ENCODE measurements at regions not wholly inside any gene's neighbourhood (a gene's known extent, or its start where the extent isn't known, plus 50 kb on each side); places are given as distances from the start of the nearest gene placed in this dataset.

DNA sequence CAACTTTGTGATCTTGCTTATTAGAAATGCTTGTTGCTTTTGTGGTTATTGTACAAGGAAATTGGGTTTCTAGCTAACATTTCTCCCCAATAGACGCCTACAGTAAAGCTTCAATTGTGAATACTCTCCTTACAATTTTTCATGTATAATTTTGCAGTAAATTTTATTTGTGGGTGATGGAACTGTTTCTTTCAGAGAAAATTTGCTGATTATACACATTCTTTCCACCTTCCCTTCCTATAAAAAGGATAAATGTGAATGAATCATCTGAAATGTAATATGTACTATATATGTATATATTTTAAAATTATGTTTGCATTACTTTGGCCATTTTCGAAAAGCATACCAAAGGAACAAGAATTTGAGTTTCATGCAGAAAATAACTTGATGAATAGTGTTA is 162.7 kb upstream of the CRBN start:
- Histone ChIP-seq H3K27me3 (ENCODE audit: insufficient read depth, low read depth) (no peaks in the 10 kb centered on the region), H3K27ac (no peak overlapping the region), H2AFZ (no peak overlapping the region), H4K20me1 (ENCODE audit: insufficient read depth) (no peaks in the 10 kb centered on the region), H3F3A (ENCODE audit: insufficient read depth, low read depth) (no peaks in the 10 kb centered on the region), H3K9me2 (ENCODE audit: insufficient read depth) (no peaks in the 10 kb centered on the region), H3K4me3 (no peak overlapping the region), H3K4me1 (replicated peaks; ENCODE audit: insufficient read depth) (no peaks in the 10 kb centered on the region), H3K79me2 (ENCODE audit: low read depth) (no peaks in the 10 kb centered on the region), H3K4me2 (no peak overlapping the region), H3K36me3 (ENCODE audit: low read depth) (no peaks in the 10 kb centered on the region), H3K9me3 (ENCODE audit: insufficient read depth, low read depth) (no peaks in the 10 kb centered on the region)
- ChIA-PET POLR2A (ENCODE audit: unreplicated experiment) (no interaction called here), CTCF (no interaction called here)
- no peak for TF ChIP-seq EZH2 (IDR thresholded peaks at IDR 0.05; ENCODE audit: low read depth)
- TF ChIP-seq, protein P1, sequence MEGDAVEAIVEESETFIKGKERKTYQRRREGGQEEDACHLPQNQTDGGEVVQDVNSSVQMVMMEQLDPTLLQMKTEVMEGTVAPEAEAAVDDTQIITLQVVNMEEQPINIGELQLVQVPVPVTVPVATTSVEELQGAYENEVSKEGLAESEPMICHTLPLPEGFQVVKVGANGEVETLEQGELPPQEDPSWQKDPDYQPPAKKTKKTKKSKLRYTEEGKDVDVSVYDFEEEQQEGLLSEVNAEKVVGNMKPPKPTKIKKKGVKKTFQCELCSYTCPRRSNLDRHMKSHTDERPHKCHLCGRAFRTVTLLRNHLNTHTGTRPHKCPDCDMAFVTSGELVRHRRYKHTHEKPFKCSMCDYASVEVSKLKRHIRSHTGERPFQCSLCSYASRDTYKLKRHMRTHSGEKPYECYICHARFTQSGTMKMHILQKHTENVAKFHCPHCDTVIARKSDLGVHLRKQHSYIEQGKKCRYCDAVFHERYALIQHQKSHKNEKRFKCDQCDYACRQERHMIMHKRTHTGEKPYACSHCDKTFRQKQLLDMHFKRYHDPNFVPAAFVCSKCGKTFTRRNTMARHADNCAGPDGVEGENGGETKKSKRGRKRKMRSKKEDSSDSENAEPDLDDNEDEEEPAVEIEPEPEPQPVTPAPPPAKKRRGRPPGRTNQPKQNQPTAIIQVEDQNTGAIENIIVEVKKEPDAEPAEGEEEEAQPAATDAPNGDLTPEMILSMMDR (conservative IDR thresholded peaks at IDR 0.05), result no peak
- DNase-seq, result no peak
- no TSS peak for BruUV-seq (replicated peaks)
- intact Hi-C loops (cut with micrococcal nuclease; ENCODE audit: unreplicated experiment), result no loop called here

DNA sequence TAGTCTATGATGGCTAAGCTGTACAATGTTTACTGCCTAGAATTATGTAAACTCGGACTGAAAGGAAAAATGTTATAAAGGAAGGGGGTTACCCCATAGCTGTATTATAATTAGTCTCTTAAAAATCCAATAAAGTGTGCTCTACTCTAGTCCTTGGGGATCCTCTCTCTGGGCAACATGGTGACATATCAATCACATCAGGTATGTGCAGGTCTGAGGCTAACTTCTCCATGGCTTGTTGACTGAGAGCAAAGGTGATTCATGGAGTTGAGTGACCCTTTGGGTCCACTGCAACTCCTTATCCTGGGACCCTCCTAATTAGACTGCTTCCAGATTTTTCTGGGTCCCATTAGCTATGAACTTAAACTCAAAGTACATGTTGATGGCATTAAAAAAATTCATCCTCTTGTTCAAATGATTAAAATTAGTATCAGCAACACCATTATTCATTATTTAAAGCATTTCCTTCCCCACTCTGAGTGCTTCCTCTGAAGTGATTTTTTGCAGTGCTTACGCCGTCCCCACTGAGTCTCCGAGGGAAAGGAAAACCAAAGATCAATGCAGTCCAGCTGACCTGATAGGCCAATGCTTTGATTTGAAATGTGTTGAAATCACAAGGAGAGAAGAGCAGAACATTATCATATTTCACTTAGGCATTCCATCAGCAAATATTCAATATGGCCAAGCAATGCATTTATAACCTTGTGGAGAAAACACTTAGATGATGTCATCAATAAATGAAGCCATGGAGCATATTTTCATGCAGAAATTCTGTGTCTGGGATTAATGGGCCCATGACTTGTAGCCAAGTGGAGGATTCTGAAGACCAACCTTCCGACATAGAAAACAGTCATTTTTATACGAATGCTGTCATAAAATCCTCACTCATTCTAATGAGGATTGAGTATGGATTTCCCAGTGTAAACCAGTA is 161.7 kb upstream of the CRBN start:
- Histone ChIP-seq H3K9me3 (ENCODE audit: insufficient read depth, low read depth) (no peaks in the 10 kb centered on the region), H2AFZ (no peak overlapping the region), H3K4me1 (replicated peaks; ENCODE audit: insufficient read depth) (no peaks in the 10 kb centered on the region), H3K4me3 (no peak overlapping the region), H3K27me3 (ENCODE audit: insufficient read depth, low read depth) (no peaks in the 10 kb centered on the region), H3F3A (ENCODE audit: insufficient read depth, low read depth) (no peaks in the 10 kb centered on the region), H3K27ac (no peak overlapping the region), H3K79me2 (ENCODE audit: low read depth) (no peaks in the 10 kb centered on the region), H3K9me2 (ENCODE audit: insufficient read depth) (no peaks in the 10 kb centered on the region), H3K4me2 (no peak overlapping the region), H4K20me1 (ENCODE audit: insufficient read depth) (no peaks in the 10 kb centered on the region), H3K36me3 (ENCODE audit: low read depth) (no peaks in the 10 kb centered on the region)
- intact Hi-C loops (cut with micrococcal nuclease; ENCODE audit: unreplicated experiment), result no loop called here
- no peak for DNase-seq
- no TSS peak for BruUV-seq (replicated peaks)
- POLR2A ChIA-PET (ENCODE audit: unreplicated experiment), result no interaction called here
- TF ChIP-seq EZH2 (IDR thresholded peaks at IDR 0.05; ENCODE audit: low read depth), result no peak
- TF ChIP-seq, protein P1 (conservative IDR thresholded peaks at IDR 0.05), result no peak
- CTCF ChIA-PET, result no interaction called here

DNA sequence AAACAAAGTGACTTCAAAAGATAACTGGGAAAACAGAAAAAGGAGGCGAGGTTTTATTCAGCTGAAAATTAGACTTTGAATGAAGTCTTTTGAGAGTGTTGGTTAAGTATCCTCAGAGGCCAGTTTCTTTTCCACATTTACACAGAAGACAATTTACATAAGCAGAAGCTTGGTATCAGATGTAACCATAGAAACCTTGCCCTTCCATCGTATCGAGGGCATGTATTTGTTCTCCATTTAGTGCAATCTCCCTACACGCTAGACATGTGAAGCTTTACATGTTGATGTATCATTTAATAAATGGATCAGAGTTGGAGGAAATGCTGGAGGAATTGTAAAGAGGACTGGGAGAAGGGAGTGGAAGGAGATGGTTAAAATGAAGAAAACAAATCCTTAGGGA is 161.0 kb upstream of the CRBN start:
- no peak overlapping the region for H3K4me3 ChIP-seq
- H3K9me3 ChIP-seq (ENCODE audit: insufficient read depth, low read depth), result no peaks in the 10 kb centered on the region
- intact Hi-C loops (cut with micrococcal nuclease; ENCODE audit: unreplicated experiment), result no loop called here
- ChIA-PET CTCF (no interaction called here), POLR2A (ENCODE audit: unreplicated experiment) (no interaction called here)
- H2AFZ ChIP-seq, result no peak overlapping the region
- no peaks in the 10 kb centered on the region for H4K20me1 ChIP-seq (ENCODE audit: insufficient read depth)
- no peak overlapping the region for H3K4me2 ChIP-seq
- no TSS peak for BruUV-seq (replicated peaks)
- no peak overlapping the region for H3K27ac ChIP-seq
- no peaks in the 10 kb centered on the region for H3F3A ChIP-seq (ENCODE audit: insufficient read depth, low read depth)
- H3K9me2 ChIP-seq (ENCODE audit: insufficient read depth), result no peaks in the 10 kb centered on the region
- H3K27me3 ChIP-seq (ENCODE audit: insufficient read depth, low read depth), result no peaks in the 10 kb centered on the region
- no peaks in the 10 kb centered on the region for H3K79me2 ChIP-seq (ENCODE audit: low read depth)
- no peaks in the 10 kb centered on the region for H3K4me1 ChIP-seq (replicated peaks; ENCODE audit: insufficient read depth)
- TF ChIP-seq EZH2 (IDR thresholded peaks at IDR 0.05; ENCODE audit: low read depth), result no peak
- DNase-seq, result no peak
- no peaks in the 10 kb centered on the region for H3K36me3 ChIP-seq (ENCODE audit: low read depth)

All from PC-9 (cell line).